GM10266 (cell line): ENCODE measurements at regions not wholly inside any gene's neighbourhood (a gene's known extent, or its start where the extent isn't known, plus 50 kb on each side); places are given as distances from the start of the nearest gene placed in this dataset.

ENCODE experiments used
- DNase-seq: peaks from one replicate; pipeline ENCODE4 v3.0.0; 2012; ENCODE audit errors: extremely low spot score
- CTCF ChIP-seq: IDR thresholded peaks from 2 replicates; pipeline ENCODE4 v1.5.1; 2012; ENCODE audit warnings: mild to moderate bottlenecking, low read depth; ENCODE audit not compliant: control insufficient read depth, insufficient read depth; ENCODE audit errors: missing control alignments

GRCh38 chr11:103680826-103681225, 355.6 kb upstream of the DDI1 start:
- no peak for TF ChIP-seq CTCF
- DNase-seq = no peak

GRCh38 chr11:103681855-103682254, 354.6 kb upstream of the DDI1 start:
- TF ChIP-seq CTCF = no peak
- no peak for DNase-seq

GRCh38 chr11:103682318-103683184, 353.9 kb upstream of the DDI1 start:
- TF ChIP-seq CTCF = peak; percentile 72
- peak; percentile 43 for DNase-seq

- DNase-seq = no peak
- no peak for TF ChIP-seq CTCF
Measured at GRCh38 chr11:103683576-103683975, 352.9 kb upstream of the DDI1 start.

- TF ChIP-seq CTCF = no peak
- no peak for DNase-seq
Measured at GRCh38 chr11:103688924-103689323, 347.5 kb upstream of the DDI1 start.

- DNase-seq = no peak
- no peak for TF ChIP-seq CTCF
Measured at GRCh38 chr11:103690356-103690755, 346.1 kb upstream of the DDI1 start.

GRCh38 chr11:103696123-103696522, 340.3 kb upstream of the DDI1 start:
- TF ChIP-seq CTCF = no peak
- no peak for DNase-seq
